Lower leg skin (tissue), 4 donors: ENCODE measurements at regions not wholly inside any gene's neighbourhood (a gene's known extent, or its start where the extent isn't known, plus 50 kb on each side); places are given as distances from the start of the nearest gene placed in this dataset.

Source experiments
- DNase-seq, 2 donors: peaks; one replicate each; pipeline ENCODE4 v3.0.0-alpha.2; 2019; ENCODE audit warnings: low spot score in 2 of 2
- H3K4me3 ChIP-seq: fragments of 200-600 bp; sonication (generic); 2 replicates; pipeline ENCODE4 v1.5.1; 2017; ENCODE audit warnings: mild to moderate bottlenecking, low read depth; ENCODE audit not compliant: poor library complexity, severe bottlenecking
- CTCF ChIP-seq, 3 donors: fragments of 450-650 bp; IDR thresholded peaks; one replicate each; pipeline ENCODE4 v1.5.1; 2016; ENCODE audit warnings: antibody characterized with exemption in 3 of 3, mild to moderate bottlenecking in 3 of 3, moderate library complexity in 2 of 3
- POLR2A ChIP-seq, 2 donors: fragments of 450-650 bp; IDR thresholded peaks; one replicate each; pipeline ENCODE4 v1.6.1; 2016 to 2017; ENCODE audit warnings: antibody characterized with exemption in 2 of 2, mild to moderate bottlenecking in 1 of 2, moderate library complexity in 1 of 2
- WGBS, 2 donors: methylation state at CpG; one replicate each; pipeline ENCODE4 v1.1.5; 2018; 5-methylcytosine and 5-hydroxymethylcytosine counted together
- intact Hi-C: fragments of 100-400 bp; cut with DNase I; formaldehyde crosslinking; loops from one replicate; pipeline ENCODE4 v1.15.0; 2023; ENCODE audit warnings: low total_unique reads

- TF ChIP-seq CTCF (IDR thresholded peaks at IDR 0.05) (no peak), POLR2A (IDR thresholded peaks at IDR 0.05) (no peak)
- 77 to 84% methylated on average over 8 of the region's 8 CpGs for WGBS, 2 donors
- intact Hi-C loops = no loop called here
- no peak overlapping the region for H3K4me3 ChIP-seq
- DNase-seq = peak in 1 of 2 donors; percentile 39
Measured at GRCh38 chr13:44844786-44845185, 144.5 kb downstream of the NUFIP1 start.

- whole genome bisulfite sequencing, 2 donors = 93 to 100% methylated on average over 1 of the region's 1 CpG
- TF ChIP-seq CTCF (IDR thresholded peaks at IDR 0.05) = no peak
- TF ChIP-seq POLR2A (IDR thresholded peaks at IDR 0.05) = no peak
- intact Hi-C loops = no loop called here
- no peak overlapping the region for H3K4me3 ChIP-seq
- no peak for DNase-seq
Measured at GRCh38 chr13:44843403-44843802, 145.9 kb downstream of the NUFIP1 start.

GRCh38 chr13:44842158-44842557, 147.1 kb downstream of the NUFIP1 start:
- WGBS, 2 donors = 81 to 85% methylated on average over 1 of the region's 1 CpG
- no peak for DNase-seq
- TF ChIP-seq CTCF (IDR thresholded peaks at IDR 0.05) (no peak), POLR2A (IDR thresholded peaks at IDR 0.05) (no peak)

GRCh38 chr13:44840131-44840530, 149.1 kb downstream of the NUFIP1 start:
- TF ChIP-seq POLR2A (IDR thresholded peaks at IDR 0.05) (no peak), CTCF (IDR thresholded peaks at IDR 0.05) (no peak)
- no peak for DNase-seq
- intact Hi-C loops = no loop called here
- no peak overlapping the region for H3K4me3 ChIP-seq
- WGBS, 2 donors = 31 to 38% methylated on average over 2 of the region's 2 CpGs

More at GRCh38 chr13:44842158-44842557, 147.1 kb downstream of the NUFIP1 start:
- intact Hi-C loops = no loop called here
- no peak overlapping the region for H3K4me3 ChIP-seq

- no peak for DNase-seq
- TF ChIP-seq CTCF (IDR thresholded peaks at IDR 0.05) (no peak), POLR2A (IDR thresholded peaks at IDR 0.05) (no peak)
- 91 to 96% methylated on average over 1 of the region's 1 CpG for WGBS, 2 donors
- intact Hi-C loops = no loop called here
- no peak overlapping the region for H3K4me3 ChIP-seq
Measured at GRCh38 chr13:44837250-44837649, 152.0 kb downstream of the NUFIP1 start.

GRCh38 chr13:44834404-44834803, 154.9 kb downstream of the NUFIP1 start:
- no peak overlapping the region for H3K4me3 ChIP-seq
- TF ChIP-seq POLR2A (IDR thresholded peaks at IDR 0.05) = no peak
- TF ChIP-seq CTCF (IDR thresholded peaks at IDR 0.05) = no peak
- intact Hi-C loops = no loop called here
- peak in 1 of 2 donors; percentile 43 for DNase-seq
- WGBS, 2 donors = 78 to 82% methylated on average over 4 of the region's 4 CpGs
